Heart left ventricle (tissue), 13 donors: ENCODE measurements at regions not wholly inside any gene's neighbourhood (a gene's known extent, or its start where the extent isn't known, plus 50 kb on each side); places are given as distances from the start of the nearest gene placed in this dataset.

Experiments used
- POLR2A ChIP-seq, 2 donors: fragments of 450-650 bp; IDR thresholded peaks; one replicate each; pipeline ENCODE4 v1.6.1; 2017; ENCODE audit warnings: antibody characterized with exemption in 2 of 2, mild to moderate bottlenecking in 2 of 2, moderate library complexity in 2 of 2
- TF ChIP-seq, protein P1 (sequence below), 12 donors: fragments of 200-600 bp; sonication (generic) in 4 of 12; IDR thresholded peaks; one replicate each; pipeline versions ENCODE4 v1.5.0 to v1.8.0; 2018 to 2022; ENCODE audit warnings: antibody characterized with exemption in 12 of 12, mild to moderate bottlenecking in 5 of 12
- donor health status: ischemic (EF 13 %, LVEDD 7.1; RV severe dilation, severe dysfunction).
- donor health status: DM: no; HTN: yes; CAD: no.
- donor health status: DM: no; HTN: no; CAD: no.
- donor health status: ischemic (EF 25% LVEDD 6.9; RV normal size, moderate dysfunction).
- donor health status: ischemic (EF 25% LVEDD 5.7; RV mildly dilated, moderate dysfunction).
- donor health status: ischemic (EF 35%, LVEDD 5.7; RV mildly dilated, moderate dysfunction).
- donor health status: nonischemic (EF 11% LVEDD 7.7; RV severe dilation, severe dysfunction).
- donor health status: DM: yes; HTN: yes; CAD: no.
- donor health status: PGD.
- donor health status: ischemic (EF 29% LVEDD 5.4; RV normal size, mild dysfunction).
- donor health status: nonischemic (EF 23%, LVEDD 6.1; RV moderate dilation, normal function).

DNA sequence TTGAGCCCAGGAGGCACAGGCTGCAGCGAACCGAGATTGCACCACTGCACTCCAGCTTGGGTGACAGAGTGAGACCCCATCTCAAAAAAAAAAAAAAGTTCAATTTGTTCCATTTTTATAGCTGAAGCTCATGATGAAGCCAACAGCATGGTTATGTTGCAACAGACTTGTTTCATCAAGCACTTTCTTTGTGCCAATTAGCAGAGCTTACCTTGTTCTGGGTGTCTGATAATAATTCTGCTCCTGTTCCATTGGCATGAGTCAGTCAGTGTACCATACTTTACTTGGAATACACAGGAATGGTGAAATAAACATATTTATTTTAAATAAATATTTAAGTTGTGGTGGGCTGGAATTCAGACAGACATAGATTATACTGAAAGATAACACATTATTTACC is 100.8 kb upstream of the DAAM1 start:
- TF ChIP-seq, protein P1, sequence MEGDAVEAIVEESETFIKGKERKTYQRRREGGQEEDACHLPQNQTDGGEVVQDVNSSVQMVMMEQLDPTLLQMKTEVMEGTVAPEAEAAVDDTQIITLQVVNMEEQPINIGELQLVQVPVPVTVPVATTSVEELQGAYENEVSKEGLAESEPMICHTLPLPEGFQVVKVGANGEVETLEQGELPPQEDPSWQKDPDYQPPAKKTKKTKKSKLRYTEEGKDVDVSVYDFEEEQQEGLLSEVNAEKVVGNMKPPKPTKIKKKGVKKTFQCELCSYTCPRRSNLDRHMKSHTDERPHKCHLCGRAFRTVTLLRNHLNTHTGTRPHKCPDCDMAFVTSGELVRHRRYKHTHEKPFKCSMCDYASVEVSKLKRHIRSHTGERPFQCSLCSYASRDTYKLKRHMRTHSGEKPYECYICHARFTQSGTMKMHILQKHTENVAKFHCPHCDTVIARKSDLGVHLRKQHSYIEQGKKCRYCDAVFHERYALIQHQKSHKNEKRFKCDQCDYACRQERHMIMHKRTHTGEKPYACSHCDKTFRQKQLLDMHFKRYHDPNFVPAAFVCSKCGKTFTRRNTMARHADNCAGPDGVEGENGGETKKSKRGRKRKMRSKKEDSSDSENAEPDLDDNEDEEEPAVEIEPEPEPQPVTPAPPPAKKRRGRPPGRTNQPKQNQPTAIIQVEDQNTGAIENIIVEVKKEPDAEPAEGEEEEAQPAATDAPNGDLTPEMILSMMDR (IDR thresholded peaks at IDR 0.05) = no peak
- TF ChIP-seq POLR2A (IDR thresholded peaks at IDR 0.05) = no peak
